ENCODE measurements at regions not wholly inside any gene's neighbourhood (a gene's known extent, or its start where the extent isn't known, plus 50 kb on each side); places are given as distances from the start of the nearest gene placed in this dataset.

DNA sequence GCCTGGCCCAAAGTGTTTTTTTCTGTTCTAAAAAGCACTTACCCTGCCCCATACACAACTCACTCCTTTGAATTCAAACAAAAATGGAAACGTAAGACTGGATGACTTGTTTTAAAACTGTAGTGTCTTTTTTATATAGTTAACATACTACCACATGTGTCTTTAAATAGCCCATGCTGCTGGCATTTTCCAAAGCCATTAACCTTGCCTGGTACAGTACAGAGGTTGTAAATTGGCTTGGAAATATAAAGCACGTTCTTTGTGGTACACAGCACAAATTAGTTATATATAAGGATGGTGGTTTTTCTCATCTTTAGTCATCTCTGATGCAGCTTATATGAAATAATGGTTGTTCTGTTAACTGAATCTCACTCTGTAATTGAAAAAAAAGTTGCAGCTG is 519.7 kb upstream of the ZNF608 start:
- no peak overlapping the region for H3K27ac ChIP-seq
- intact Hi-C loops (cut with DNase I) = no loop called here
- H3K27me3 ChIP-seq = no peaks in the 10 kb centered on the region
- no peak overlapping the region for H3K4me3 ChIP-seq
- DNase-seq = no peak
- H3K9me3 ChIP-seq (replicated peaks in 1 of 3) = no peaks in the 10 kb centered on the region
- TF ChIP-seq CTCF (IDR thresholded peaks at IDR 0.05) (no peak), POLR2A (IDR thresholded peaks at IDR 0.05) (no peak)
- no peaks in the 10 kb centered on the region for H3K36me3 ChIP-seq (replicated peaks in 1 of 2)
- 74 to 89% (median 83%) methylated on average over 2 of the region's 2 CpGs for WGBS, 4 donors
- H3K4me1 ChIP-seq (replicated peaks in 1 of 2) = no peaks in the 10 kb centered on the region

GRCh38 chr5:125267636-125268248 is 521.3 kb upstream of the ZNF608 start:
- no peak for DNase-seq
- no peak overlapping the region for H3K4me3 ChIP-seq
- no peak overlapping the region for H3K27ac ChIP-seq
- 86 to 98% (median 95%) methylated on average over 6 of the region's 6 CpGs for WGBS, 4 donors
- intact Hi-C loops (cut with DNase I) = no loop called here
- H3K36me3 ChIP-seq (replicated peaks in 1 of 2) = no peaks in the 10 kb centered on the region
- no peak for TF ChIP-seq POLR2A (IDR thresholded peaks at IDR 0.05)
- no peak for TF ChIP-seq CTCF (IDR thresholded peaks at IDR 0.05)
- H3K4me1 ChIP-seq (replicated peaks in 1 of 2) = no peaks in the 10 kb centered on the region
- no peaks in the 10 kb centered on the region for H3K27me3 ChIP-seq
- no peaks in the 10 kb centered on the region for H3K9me3 ChIP-seq (replicated peaks in 1 of 3)

GRCh38 chr5:125269926-125270325 is 523.5 kb upstream of the ZNF608 start:
- intact Hi-C loops (cut with DNase I) = no loop called here
- H3K27ac ChIP-seq = no peak overlapping the region
- 93 to 95% (median 94%) methylated on average over 4 of the region's 4 CpGs for WGBS, 4 donors
- DNase-seq = no peak
- H3K36me3 ChIP-seq (replicated peaks in 1 of 2) = no peaks in the 10 kb centered on the region
- no peaks in the 10 kb centered on the region for H3K27me3 ChIP-seq
- no peak overlapping the region for H3K4me3 ChIP-seq
- H3K9me3 ChIP-seq (replicated peaks in 1 of 3) = no peaks in the 10 kb centered on the region
- no peak for TF ChIP-seq POLR2A (IDR thresholded peaks at IDR 0.05)
- TF ChIP-seq CTCF (IDR thresholded peaks at IDR 0.05) = no peak
- H3K4me1 ChIP-seq (replicated peaks in 1 of 2) = no peaks in the 10 kb centered on the region

DNA sequence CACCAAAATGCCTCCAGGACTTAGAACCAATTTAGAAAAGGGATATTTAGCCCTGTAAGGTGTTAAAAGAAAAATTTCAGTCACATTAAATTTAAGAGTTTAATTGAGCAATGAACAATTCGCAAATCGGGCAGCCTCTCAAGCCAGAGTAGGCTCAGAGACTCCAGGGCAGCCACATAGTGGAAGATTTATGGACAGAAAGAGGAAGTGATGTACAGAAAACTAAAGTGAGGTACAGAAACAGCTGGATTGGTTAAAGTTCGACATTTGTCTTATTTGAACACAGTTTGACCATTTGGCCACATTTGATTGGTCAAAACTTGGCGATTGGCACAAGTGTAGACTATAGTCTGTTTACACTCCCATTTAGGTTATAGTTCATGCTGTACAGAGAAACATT is 525.9 kb upstream of the ZNF608 start:
- no peaks in the 10 kb centered on the region for H3K36me3 ChIP-seq (replicated peaks in 1 of 2)
- H3K9me3 ChIP-seq (replicated peaks in 1 of 3) = no peaks in the 10 kb centered on the region
- H3K4me3 ChIP-seq = no peak overlapping the region
- TF ChIP-seq POLR2A (IDR thresholded peaks at IDR 0.05) = no peak
- no peak for TF ChIP-seq CTCF (IDR thresholded peaks at IDR 0.05)
- no peaks in the 10 kb centered on the region for H3K27me3 ChIP-seq
- H3K27ac ChIP-seq = no peak overlapping the region
- WGBS, 4 donors = 74 to 90% (median 80%) methylated on average over 4 of the region's 4 CpGs
- H3K4me1 ChIP-seq (replicated peaks in 1 of 2) = no peaks in the 10 kb centered on the region
- intact Hi-C loops (cut with DNase I) = no loop called here
- DNase-seq = no peak
